ENCODE measurements at regions not wholly inside any gene's neighbourhood (a gene's known extent, or its start where the extent isn't known, plus 50 kb on each side); places are given as distances from the start of the nearest gene placed in this dataset.

DNA sequence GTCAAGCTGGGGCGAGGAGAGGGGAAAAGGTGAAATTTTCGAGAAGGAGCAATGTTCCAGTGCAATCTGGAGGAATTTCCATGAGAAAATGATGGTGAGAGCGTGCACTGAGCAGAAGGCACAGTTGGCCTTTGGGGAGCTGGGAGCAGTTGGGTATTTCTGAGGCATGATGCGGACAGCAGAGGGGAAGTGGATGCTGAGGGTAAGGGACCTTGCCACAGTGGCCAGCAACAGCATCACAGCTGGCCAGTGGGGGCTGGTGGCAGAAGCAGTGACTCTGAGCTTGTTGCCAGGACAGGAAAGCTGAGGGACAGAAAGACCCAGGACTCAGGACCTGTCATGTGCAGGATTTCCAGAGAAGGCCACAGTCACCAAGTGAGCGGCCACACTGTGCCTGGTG, 98.9 kb downstream of the LSM3 start:
- no peak for TF ChIP-seq CTCF (IDR thresholded peaks at IDR 0.05)
- H3K36me3 ChIP-seq = no peaks in the 10 kb centered on the region
- no peak for ATAC-seq
- no peak overlapping the region for H3K27ac ChIP-seq
- H3K27me3 ChIP-seq = no peaks in the 10 kb centered on the region
- DNase-seq = no peak
- intact Hi-C loops (cut with DNase I) = loop anchor here in 1 of 3 donors (10.0 kb wide), 1 partner anchor 207 kb away; no protein-coding TSS in a partner anchor
- no peaks in the 10 kb centered on the region for H3K9me3 ChIP-seq
- FAIRE-seq = no peak
- H3K4me3 ChIP-seq = no peak overlapping the region
- 80 to 87% methylated on average over 5 of the region's 5 CpGs for WGBS, 2 donors
- no peaks in the 10 kb centered on the region for H3K4me1 ChIP-seq

DNA sequence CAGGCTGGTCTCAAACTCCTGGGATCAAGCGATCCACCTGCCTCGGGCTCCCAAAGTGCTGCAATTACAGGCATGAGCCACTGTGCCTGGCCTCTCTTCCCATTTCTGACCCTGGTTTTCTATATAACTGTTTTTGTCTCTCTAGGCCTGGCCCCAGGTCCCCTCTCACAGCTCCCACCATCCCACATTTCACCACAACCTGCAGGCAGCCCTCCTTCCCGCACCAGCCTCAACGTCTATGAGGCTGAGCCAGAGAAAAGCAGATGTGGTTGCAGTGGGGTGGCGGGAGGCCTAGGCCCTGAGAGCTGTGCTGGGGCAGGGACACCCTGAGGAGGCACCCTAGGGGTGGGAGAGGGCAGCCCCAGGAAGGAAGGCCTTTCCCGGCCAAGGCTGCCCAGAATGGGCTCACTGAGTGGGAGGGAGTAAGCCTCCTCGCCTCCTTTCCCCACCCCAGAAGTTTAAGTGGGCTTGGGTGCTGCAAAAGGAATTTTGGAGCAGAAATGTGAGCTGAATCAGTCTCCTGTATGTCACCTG, 99.7 kb downstream of the LSM3 start:
- no peak for ATAC-seq
- H3K27me3 ChIP-seq = no peaks in the 10 kb centered on the region
- no peak overlapping the region for H3K27ac ChIP-seq
- no peak for FAIRE-seq
- H3K4me1 ChIP-seq = no peaks in the 10 kb centered on the region
- 81 to 84% methylated on average over 7 of the region's 7 CpGs for WGBS, 2 donors
- no peaks in the 10 kb centered on the region for H3K36me3 ChIP-seq
- TF ChIP-seq CTCF (IDR thresholded peaks at IDR 0.05) = no peak
- DNase-seq = no peak
- intact Hi-C loops (cut with DNase I) = loop anchor here in 1 of 3 donors (10.0 kb wide), 1 partner anchor 206 kb away; no protein-coding TSS in a partner anchor
- H3K4me3 ChIP-seq = no peak overlapping the region
- H3K9me3 ChIP-seq = no peaks in the 10 kb centered on the region

DNA sequence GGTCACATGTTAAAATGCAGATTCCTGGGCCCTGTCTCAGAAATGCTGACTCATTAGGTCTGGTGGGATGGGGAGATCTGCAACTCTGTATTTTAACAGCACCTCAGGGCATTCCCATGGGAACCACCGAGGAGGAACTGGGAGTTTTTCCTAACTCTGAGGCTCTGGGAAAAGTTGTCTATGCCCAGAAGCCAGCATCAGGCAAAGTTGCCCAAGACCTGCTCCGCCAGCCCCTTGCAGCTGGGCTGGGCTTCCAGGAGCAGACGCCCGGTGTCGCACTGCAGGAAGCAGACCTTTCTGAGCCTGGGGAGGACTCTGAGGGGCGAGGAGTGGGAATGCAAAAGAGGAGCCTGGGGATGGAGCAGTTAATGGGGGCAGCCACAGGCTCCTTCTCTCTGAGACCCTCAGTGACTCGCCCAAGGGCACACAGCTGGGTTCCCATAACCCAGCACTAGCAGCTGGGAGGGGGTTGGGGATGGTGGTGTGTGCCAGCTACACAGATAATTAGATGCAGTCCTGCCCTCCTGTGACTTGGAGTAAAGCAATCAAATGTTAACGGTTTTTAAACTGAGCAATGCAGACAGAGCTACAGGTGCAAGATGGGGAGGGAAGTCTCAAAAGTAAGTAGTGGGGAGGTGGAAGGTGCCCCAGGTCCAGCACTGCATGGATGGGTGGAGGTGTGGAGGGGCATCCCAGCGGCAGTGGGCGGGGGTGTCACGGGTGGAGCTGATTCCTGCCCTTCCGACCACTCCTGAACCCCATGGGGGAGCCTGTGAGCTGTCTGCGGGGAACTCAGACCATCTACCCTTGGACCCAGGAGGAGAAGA, 100.4 kb downstream of the LSM3 start:
- ATAC-seq = no peak
- Histone ChIP-seq H3K4me1 (no peaks in the 10 kb centered on the region), H3K27me3 (no peaks in the 10 kb centered on the region), H3K9me3 (no peaks in the 10 kb centered on the region), H3K27ac (no peak overlapping the region), H3K4me3 (no peak overlapping the region), H3K36me3 (no peaks in the 10 kb centered on the region)
- no peak for FAIRE-seq
- DNase-seq = no peak
- 38 to 39% methylated on average over 13 of the region's 13 CpGs for WGBS, 2 donors
- intact Hi-C loops (cut with DNase I) = loop anchor here in 1 of 3 donors (10.0 kb wide), 1 partner anchor 206 kb away; no protein-coding TSS in a partner anchor
- no peak for TF ChIP-seq CTCF (IDR thresholded peaks at IDR 0.05)

- Histone ChIP-seq H3K9me3 (no peaks in the 10 kb centered on the region), H3K36me3 (no peaks in the 10 kb centered on the region), H3K27me3 (no peaks in the 10 kb centered on the region), H3K4me1 (no peaks in the 10 kb centered on the region), H3K27ac (no peak overlapping the region), H3K4me3 (no peak overlapping the region)
- no peak for TF ChIP-seq CTCF (IDR thresholded peaks at IDR 0.05)
- 70 to 75% methylated on average over 11 of the region's 11 CpGs for WGBS, 2 donors
- intact Hi-C loops (cut with DNase I) = loop anchor here in 1 of 3 donors (10.0 kb wide), 1 partner anchor 205 kb away; no protein-coding TSS in a partner anchor
- no peak for FAIRE-seq
- no peak for DNase-seq
- ATAC-seq = no peak
Measured at GRCh38 chr3:14279626-14280061, 101.0 kb downstream of the LSM3 start.

- no peaks in the 10 kb centered on the region for H3K4me1 ChIP-seq
- no peaks in the 10 kb centered on the region for H3K9me3 ChIP-seq
- no peak overlapping the region for H3K4me3 ChIP-seq
- intact Hi-C loops (cut with DNase I) = no loop called here
- H3K36me3 ChIP-seq = no peaks in the 10 kb centered on the region
- H3K27me3 ChIP-seq = no peaks in the 10 kb centered on the region
- TF ChIP-seq CTCF (IDR thresholded peaks at IDR 0.05) = no peak
- 51 to 57% methylated on average over 2 of the region's 2 CpGs for WGBS, 2 donors
- FAIRE-seq (no peak), DNase-seq (no peak), ATAC-seq (no peak)
- no peak overlapping the region for H3K27ac ChIP-seq
Measured at GRCh38 chr3:14280326-14280725, 101.7 kb downstream of the LSM3 start.

Measured in pancreas (tissue), 10 donors.